Inferior parietal cortex (tissue), 1 donor: ENCODE measurements at regions not wholly inside any gene's neighbourhood (a gene's known extent, or its start where the extent isn't known, plus 50 kb on each side); places are given as distances from the start of the nearest gene placed in this dataset.

Experiments used
- DNase-seq: peaks from one replicate; pipeline ENCODE4 v3.0.0-alpha.2; 2016; ENCODE audit errors: extremely low spot score

- DNase-seq: no peak
Measured at GRCh38 chr10:130745251-130745650, 566.3 kb downstream of the TCERG1L start.

GRCh38 chr10:130745821-130746220 lies 565.7 kb downstream of the TCERG1L start:
- DNase-seq: no peak

- DNase-seq: no peak
Measured at GRCh38 chr10:130746311-130746710, 565.2 kb downstream of the TCERG1L start.

- no peak for DNase-seq
Measured at GRCh38 chr10:130747356-130747755, 564.2 kb downstream of the TCERG1L start.

GRCh38 chr10:130747946-130748345 lies 563.6 kb downstream of the TCERG1L start:
- DNase-seq: no peak

GRCh38 chr10:130748409-130749057 lies 563.0 kb downstream of the TCERG1L start:
- DNase-seq: no peak

GRCh38 chr10:130749911-130750310 lies 561.6 kb downstream of the TCERG1L start:
- DNase-seq: no peak

GRCh38 chr10:130750441-130750840 lies 561.1 kb downstream of the TCERG1L start:
- DNase-seq: no peak

GRCh38 chr10:130751106-130751840 lies 560.2 kb downstream of the TCERG1L start:
- DNase-seq: no peak

GRCh38 chr10:130751851-130752250 lies 559.7 kb downstream of the TCERG1L start:
- DNase-seq: no peak

- DNase-seq: no peak
Measured at GRCh38 chr10:130756651-130757050, 554.9 kb downstream of the TCERG1L start.

- no peak for DNase-seq
Measured at GRCh38 chr10:130757271-130757670, 554.2 kb downstream of the TCERG1L start.

GRCh38 chr10:130757821-130758489 lies 553.6 kb downstream of the TCERG1L start:
- DNase-seq: no peak

- no peak for DNase-seq
Measured at GRCh38 chr10:130758529-130758928, 553.0 kb downstream of the TCERG1L start.

GRCh38 chr10:130761032-130761575 lies 550.4 kb downstream of the TCERG1L start:
- DNase-seq: no peak

GRCh38 chr10:130761788-130762301 lies 549.7 kb downstream of the TCERG1L start:
- DNase-seq: no peak

GRCh38 chr10:130762491-130762890 lies 549.0 kb downstream of the TCERG1L start:
- no peak for DNase-seq

GRCh38 chr10:130763071-130763470 lies 548.5 kb downstream of the TCERG1L start:
- DNase-seq: no peak

- DNase-seq: no peak
Measured at GRCh38 chr10:130763491-130763890, 548.0 kb downstream of the TCERG1L start.

GRCh38 chr10:130764651-130765050 lies 546.9 kb downstream of the TCERG1L start:
- no peak for DNase-seq

GRCh38 chr10:130766071-130766470 lies 545.5 kb downstream of the TCERG1L start:
- no peak for DNase-seq

- no peak for DNase-seq
Measured at GRCh38 chr10:130767116-130767730, 544.3 kb downstream of the TCERG1L start.
